Tibial artery (tissue), 4 donors: ENCODE measurements at regions not wholly inside any gene's neighbourhood (a gene's known extent, or its start where the extent isn't known, plus 50 kb on each side); places are given as distances from the start of the nearest gene placed in this dataset.

ENCODE experiments used
- DNase-seq, 2 donors: peaks; one replicate each; pipeline ENCODE4 v3.0.0-alpha.2; 2019
- H3K27ac ChIP-seq, 2 donors: fragments of 200-600 bp; sonication (generic) in 1 of 2; 1 replicate in 1 of 2; 2 replicates in 1 of 2; pipeline ENCODE4 v1.5.1; 2018 to 2019; ENCODE audit warnings: mild to moderate bottlenecking in 1 of 2
- H3K27me3 ChIP-seq, 2 donors: fragments of 200-600 bp; sonication (generic) in 1 of 2; one replicate each; pipeline versions ENCODE4 v1.5.1 to v1.6.0; 2016 to 2019
- H3K36me3 ChIP-seq, 3 donors: fragments of 200-600 bp; sonication (generic) in 2 of 3; one replicate each; pipeline ENCODE4 v1.5.1; 2016 to 2019; ENCODE audit warnings: mild to moderate bottlenecking in 2 of 3
- H3K4me1 ChIP-seq, 4 donors: fragments of 200-600 bp; sonication (generic) in 2 of 4; 1 replicate in 3 of 4; 2 replicates in 1 of 4; pipeline ENCODE4 v1.5.1; 2016 to 2019
- H3K4me3 ChIP-seq, 2 donors: fragments of 200-600 bp; sonication (generic) in 1 of 2; 1 replicate in 1 of 2; 2 replicates in 1 of 2; pipeline ENCODE4 v1.5.1; 2018 to 2019; ENCODE audit warnings: mild to moderate bottlenecking in 2 of 2
- H3K9me3 ChIP-seq, 3 donors: fragments of 200-600 bp; sonication (generic) in 1 of 3; one replicate each; pipeline ENCODE4 v1.5.1; 2016 to 2019
- intact Hi-C: fragments of 100-400 bp; cut with DNase I; formaldehyde crosslinking; loops from one replicate; pipeline ENCODE4 v1.15.0; 2023; ENCODE audit warnings: low total_unique reads
- TF ChIP-seq, protein P1 (sequence below), 2 experiments: fragments of 200-600 bp in 1 of 2; fragments of 450-650 bp in 1 of 2; IDR thresholded peaks; one replicate each; pipeline ENCODE4 v1.5.1; 2017 to 2019; ENCODE audit warnings: antibody characterized with exemption in 2 of 2, mild to moderate bottlenecking in 1 of 2, moderate library complexity in 1 of 2

DNA sequence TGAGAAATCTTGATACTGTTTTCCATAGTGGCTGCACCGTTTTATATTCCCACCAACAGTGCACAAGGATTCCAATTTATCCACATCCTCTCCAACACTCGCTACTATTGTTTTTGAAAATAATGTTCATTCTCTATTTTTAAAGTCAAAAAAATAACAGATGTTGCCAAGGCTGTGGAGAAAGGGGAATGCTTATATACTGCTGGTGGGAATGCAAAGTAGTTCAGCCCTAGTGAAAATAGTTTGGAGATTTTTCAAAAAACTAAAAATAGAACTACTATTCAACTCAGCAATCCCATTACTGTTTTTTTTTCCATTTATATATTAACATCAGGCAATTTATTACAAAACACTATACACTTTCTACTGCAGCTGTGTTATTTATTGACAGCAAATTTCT, 208.7 kb downstream of the CBLL2 start:
- TF ChIP-seq, protein P1, sequence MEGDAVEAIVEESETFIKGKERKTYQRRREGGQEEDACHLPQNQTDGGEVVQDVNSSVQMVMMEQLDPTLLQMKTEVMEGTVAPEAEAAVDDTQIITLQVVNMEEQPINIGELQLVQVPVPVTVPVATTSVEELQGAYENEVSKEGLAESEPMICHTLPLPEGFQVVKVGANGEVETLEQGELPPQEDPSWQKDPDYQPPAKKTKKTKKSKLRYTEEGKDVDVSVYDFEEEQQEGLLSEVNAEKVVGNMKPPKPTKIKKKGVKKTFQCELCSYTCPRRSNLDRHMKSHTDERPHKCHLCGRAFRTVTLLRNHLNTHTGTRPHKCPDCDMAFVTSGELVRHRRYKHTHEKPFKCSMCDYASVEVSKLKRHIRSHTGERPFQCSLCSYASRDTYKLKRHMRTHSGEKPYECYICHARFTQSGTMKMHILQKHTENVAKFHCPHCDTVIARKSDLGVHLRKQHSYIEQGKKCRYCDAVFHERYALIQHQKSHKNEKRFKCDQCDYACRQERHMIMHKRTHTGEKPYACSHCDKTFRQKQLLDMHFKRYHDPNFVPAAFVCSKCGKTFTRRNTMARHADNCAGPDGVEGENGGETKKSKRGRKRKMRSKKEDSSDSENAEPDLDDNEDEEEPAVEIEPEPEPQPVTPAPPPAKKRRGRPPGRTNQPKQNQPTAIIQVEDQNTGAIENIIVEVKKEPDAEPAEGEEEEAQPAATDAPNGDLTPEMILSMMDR (IDR thresholded peaks at IDR 0.05): no peak
- Histone ChIP-seq H3K4me1 (peaks cover 0 to 6% (median 0%) of the 10 kb centered on the region in 4 donors), H3K36me3 (no peaks in the 10 kb centered on the region), H3K27me3 (no peaks in the 10 kb centered on the region), H3K4me3 (no peak overlapping the region), H3K27ac (no peak overlapping the region), H3K9me3 (peaks cover 0 to 13% (median 8%) of the 10 kb centered on the region in 3 donors)
- intact Hi-C loops: no loop called here
- no peak for DNase-seq

DNA sequence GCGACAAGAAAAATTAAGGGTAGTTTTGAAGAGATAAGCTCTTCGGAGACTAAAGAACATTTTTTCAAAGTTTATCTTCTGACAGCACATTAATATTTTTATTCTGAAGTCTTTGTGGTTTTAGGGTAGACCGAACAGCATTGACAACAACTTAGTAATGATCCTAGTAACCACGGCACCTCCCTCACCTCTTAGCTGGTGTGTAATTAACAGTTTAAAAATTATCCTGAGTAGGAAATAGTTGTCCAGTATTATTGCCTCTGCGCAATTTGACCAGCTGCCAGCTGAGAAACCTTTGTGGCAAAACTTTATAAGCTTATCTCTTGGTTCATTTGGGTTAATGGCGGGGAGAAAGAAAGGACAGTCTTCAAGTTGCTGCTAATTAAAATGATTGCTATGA, 213.6 kb downstream of the CBLL2 start:
- no peak for DNase-seq
- no peaks in the 10 kb centered on the region for H3K9me3 ChIP-seq
- intact Hi-C loops: no loop called here
- no peaks in the 10 kb centered on the region for H3K27me3 ChIP-seq
- no peak overlapping the region for H3K27ac ChIP-seq
- H3K36me3 ChIP-seq: no peaks in the 10 kb centered on the region
- TF ChIP-seq, protein P1 (IDR thresholded peaks at IDR 0.05): no peak
- peaks cover 0 to 6% (median 0%) of the 10 kb centered on the region in 4 donors for H3K4me1 ChIP-seq
- H3K4me3 ChIP-seq: no peak overlapping the region

DNA sequence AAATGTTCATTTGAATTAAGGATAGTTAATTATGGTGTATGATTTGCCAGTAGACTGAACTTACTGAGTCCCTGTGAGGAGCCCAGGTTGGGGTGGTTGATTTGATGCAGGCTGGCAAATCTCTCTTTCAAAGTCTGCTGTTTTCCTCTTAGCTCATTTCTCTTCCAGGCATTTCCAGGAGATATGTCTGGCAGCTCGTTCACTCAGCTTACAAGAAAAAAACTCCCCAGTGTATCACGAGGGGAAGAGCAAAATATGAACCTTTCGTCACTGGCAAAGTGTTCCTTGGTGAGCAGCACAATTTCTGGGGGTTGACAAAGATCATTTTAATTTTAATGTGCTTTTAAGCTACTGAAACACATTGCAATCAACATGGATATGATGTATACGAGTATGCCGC, 244.2 kb downstream of the CBLL2 start:
- Histone ChIP-seq H3K27ac (no peak overlapping the region), H3K36me3 (no peaks in the 10 kb centered on the region), H3K27me3 (no peaks in the 10 kb centered on the region), H3K4me1 (no peaks in the 10 kb centered on the region), H3K9me3 (no peaks in the 10 kb centered on the region), H3K4me3 (no peak overlapping the region)
- no peak for DNase-seq
- intact Hi-C loops: no loop called here
- TF ChIP-seq, protein P1 (IDR thresholded peaks at IDR 0.05): no peak

DNA sequence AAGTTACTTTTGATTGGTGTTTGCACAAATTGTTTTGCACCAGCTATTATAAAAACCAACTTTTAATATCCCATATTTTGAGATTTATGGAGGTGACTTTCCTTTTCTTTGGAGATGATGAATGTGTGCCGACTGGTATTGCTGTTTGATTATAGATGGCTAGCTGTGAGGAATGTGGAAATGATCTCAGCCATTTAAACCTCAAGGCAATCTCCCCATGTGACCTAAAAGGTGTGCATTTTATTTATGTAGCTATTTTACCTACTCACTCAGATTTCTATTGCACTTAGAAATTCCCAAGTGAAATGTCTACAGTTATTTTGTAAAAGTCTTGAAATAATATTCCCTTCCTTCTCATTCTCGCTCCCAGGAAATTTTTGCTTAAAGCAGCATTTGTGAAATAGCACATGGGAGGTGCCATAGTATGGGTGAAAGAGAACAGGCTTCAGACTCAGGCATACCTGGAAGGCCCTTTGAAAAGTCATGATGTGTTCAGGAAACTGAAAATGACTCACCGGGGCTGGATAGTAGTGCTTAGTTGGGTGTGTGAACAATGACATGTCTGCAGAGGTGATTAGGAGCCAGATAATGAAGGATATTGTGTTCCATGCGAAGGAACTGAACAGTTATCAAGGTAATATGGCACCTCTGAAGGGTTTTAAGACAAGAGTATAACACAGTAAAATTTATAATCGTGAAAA, 247.6 kb downstream of the CBLL2 start:
- no peaks in the 10 kb centered on the region for H3K36me3 ChIP-seq
- no peaks in the 10 kb centered on the region for H3K27me3 ChIP-seq
- TF ChIP-seq, protein P1 (IDR thresholded peaks at IDR 0.05): no peak
- intact Hi-C loops: no loop called here
- no peak overlapping the region for H3K27ac ChIP-seq
- peaks cover 0 to 12% (median 4%) of the 10 kb centered on the region in 3 donors for H3K9me3 ChIP-seq
- no peaks in the 10 kb centered on the region for H3K4me1 ChIP-seq
- H3K4me3 ChIP-seq: no peak overlapping the region
- no peak for DNase-seq

DNA sequence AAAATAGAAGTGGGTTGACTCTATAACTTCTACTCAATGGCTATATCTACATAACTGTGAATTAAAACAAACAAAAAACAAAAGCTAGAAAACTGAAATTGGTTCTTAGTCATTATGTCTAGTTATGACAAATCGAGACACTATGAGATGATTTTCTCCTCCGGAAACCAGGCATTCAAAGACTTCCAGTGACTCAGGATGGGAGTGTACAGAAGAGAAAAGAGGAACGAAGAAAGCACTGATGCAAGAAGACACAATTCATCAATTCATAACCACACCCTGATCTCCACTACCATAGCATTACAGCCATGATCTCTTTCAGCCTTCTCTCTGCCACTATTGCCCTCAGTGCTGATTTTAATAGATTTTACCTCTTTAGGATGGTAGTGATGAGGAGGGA, 253.6 kb downstream of the CBLL2 start:
- Histone ChIP-seq H3K27me3 (no peaks in the 10 kb centered on the region), H3K9me3 (peaks cover 0 to 12% (median 4%) of the 10 kb centered on the region in 3 donors), H3K36me3 (no peaks in the 10 kb centered on the region), H3K4me3 (no peak overlapping the region), H3K4me1 (no peaks in the 10 kb centered on the region), H3K27ac (no peak overlapping the region)
- intact Hi-C loops: no loop called here
- DNase-seq: no peak
- TF ChIP-seq, protein P1 (IDR thresholded peaks at IDR 0.05): no peak
